GM12878 (cell line): ENCODE measurements at regions not wholly inside any gene's neighbourhood (a gene's known extent, or its start where the extent isn't known, plus 50 kb on each side); places are given as distances from the start of the nearest gene placed in this dataset.

Source experiments
- ATAC-seq: fragments of 200-7000 bp; cut with Tn5 transposase; 3 replicates; pipeline ENCODE4 v1.9.1; 2020; ENCODE audit warnings: mild to moderate bottlenecking, moderate library complexity
- BruUV-seq: library from RNA; stranded (reverse); fragments of 400-500 nt; replicated peaks from 2 replicates; lab custom pipeline; 2021; lab: Mats Ljungman, UMichigan
- CTCF ChIA-PET: fragments of 300-600 bp; sonication (Branson Sonifier 250); formaldehyde crosslinking; extraction: SDS; loops from one replicate; lab custom pipeline; 2021; ENCODE audit warnings: inconsistent platforms; lab: Yijun Ruan, JAX
- POLR2A ChIA-PET: fragments of 350-600 bp; formaldehyde crosslinking; extraction: SDS; loops from one replicate; lab custom pipeline; 2021; ENCODE audit warnings: inconsistent platforms; lab: Charles Lee
- RAD21 ChIA-PET: fragments of 300-600 bp; sonication (Branson Sonifier 250); formaldehyde crosslinking; loops from one replicate; lab custom pipeline; 2023; ENCODE audit warnings: antibody characterized with exemption; ENCODE audit not compliant: unreplicated experiment; lab: Charles Lee
- SMC1A ChIA-PET: fragments of 300-600 bp; sonication (Branson Sonifier 250); formaldehyde crosslinking; loops from one replicate; lab custom pipeline; 2023; ENCODE audit not compliant: unreplicated experiment, uncharacterized antibody; lab: Charles Lee
- DNase-seq: peaks from one replicate; pipeline ENCODE4 v3.0.0-alpha.2; 2011; ENCODE audit warnings: low read depth, low spot score
- FAIRE-seq: peaks from 3 replicates; lab custom pipeline; 2011; peaks lifted over from hg19 to GRCh38; lab: Jason Lieb, UNC
- H2AFZ ChIP-seq: 2 replicates; pipeline ENCODE4 v1.6.0; 2011; ENCODE audit warnings: low read depth, low read length, control low read depth; ENCODE audit not compliant: control insufficient read depth
- H3K27ac ChIP-seq: 2 replicates; pipeline ENCODE4 v1.5.1; 2011; ENCODE audit warnings: control low read depth; ENCODE audit not compliant: control insufficient read depth, insufficient read depth
- H3K27me3 ChIP-seq, 2 experiments: replicated peaks in 1 of 2; 2 replicates each; pipeline versions ENCODE4 v1.6.0 to v1.6.1; 2011; ENCODE audit warnings: low read length in 1 of 2; ENCODE audit not compliant: control insufficient read depth in 2 of 2, insufficient read depth in 2 of 2
- H3K36me3 ChIP-seq, 2 experiments: 2 replicates each; pipeline ENCODE4 v1.5.1; 2011; ENCODE audit warnings: low read length in 1 of 2; ENCODE audit not compliant: control insufficient read depth in 2 of 2, insufficient read depth in 2 of 2
- H3K4me1 ChIP-seq: 2 replicates; pipeline ENCODE4 v1.6.1; 2011; ENCODE audit warnings: mild to moderate bottlenecking, low read length, moderate library complexity, mixed read lengths; ENCODE audit not compliant: control insufficient read depth, insufficient read depth
- H3K4me2 ChIP-seq: 2 replicates; pipeline ENCODE4 v1.6.0; 2011; ENCODE audit warnings: control low read depth; ENCODE audit not compliant: control insufficient read depth, insufficient read depth
- H3K4me3 ChIP-seq: fragments of 200-600 bp; sonication (generic); 2 replicates; pipeline ENCODE4 v1.5.1; 2016
- H3K79me2 ChIP-seq: 2 replicates; pipeline ENCODE4 v1.6.0; 2011; ENCODE audit warnings: low read length; ENCODE audit not compliant: control insufficient read depth, insufficient read depth
- H3K9ac ChIP-seq: 2 replicates; pipeline ENCODE4 v1.8.0; 2011; ENCODE audit warnings: low read length, control low read depth, mixed read lengths; ENCODE audit not compliant: control insufficient read depth, insufficient read depth
- H3K9me3 ChIP-seq: replicated peaks from 3 replicates; pipeline ENCODE4 v1.5.1; 2011; ENCODE audit warnings: mild to moderate bottlenecking, low read length; ENCODE audit not compliant: control insufficient read depth, insufficient read depth
- H4K20me1 ChIP-seq: 2 replicates; pipeline ENCODE4 v1.6.0; 2011; ENCODE audit not compliant: control insufficient read depth, insufficient read depth
- CEBPB ChIP-seq, 2 experiments: fragments of 150-350 bp in 1 of 2; IDR thresholded peaks; 2 replicates each; pipeline ENCODE4 v1.6.1; 2012 to 2014; ENCODE audit warnings: low read depth in 2 of 2, low read length in 2 of 2, borderline replicate concordance in 1 of 2, inconsistent platforms in 1 of 2
- IKZF1 ChIP-seq: fragments of 450-650 bp; conservative IDR thresholded peaks from 2 replicates; pipeline ENCODE4 v1.6.1; 2017; ENCODE audit warnings: antibody characterized with exemption, mild to moderate bottlenecking
- IRF4 ChIP-seq: IDR thresholded peaks from 2 replicates; pipeline ENCODE4 v1.6.1; 2011; ENCODE audit warnings: low read depth, low read length
- NFIC ChIP-seq: IDR thresholded peaks from 2 replicates; pipeline ENCODE4 v1.6.1; 2012; ENCODE audit warnings: low read depth, mild to moderate bottlenecking, inconsistent platforms, low read length, moderate library complexity
- POLR2AphosphoS2 ChIP-seq: IDR thresholded peaks from 2 replicates; pipeline ENCODE4 v1.6.1; 2011; ENCODE audit warnings: low read depth, mild to moderate bottlenecking, low read length, improper control_type of control experiment, moderate library complexity
- RAD21 ChIP-seq: IDR thresholded peaks from 2 replicates; pipeline ENCODE4 v1.6.1; 2011; ENCODE audit warnings: mild to moderate bottlenecking, low read depth, low read length, moderate library complexity; ENCODE audit not compliant: insufficient read depth
- RUNX3 ChIP-seq: IDR thresholded peaks from 2 replicates; pipeline ENCODE4 v1.6.1; 2012; ENCODE audit warnings: low read length, inconsistent platforms
- WGBS: methylation state at CpG from one replicate; pipeline ENCODE4 v1.1.6; 2016; ENCODE audit warnings: low lambda C conversion rate; ENCODE audit not compliant: insufficient replicate concordance, insufficient coverage; ENCODE audit errors: missing lambda C conversion rate; 5-methylcytosine and 5-hydroxymethylcytosine counted together
- in situ Hi-C: fragments of 300-500 bp; cut with MboI; formaldehyde crosslinking; loops from 9 replicates; pipeline ENCODE4 v1.14.3; 2018; ENCODE audit warnings: mixed read lengths
- intact Hi-C: fragments of 100-400 bp; cut with micrococcal nuclease; formaldehyde crosslinking; loops from one replicate; pipeline ENCODE4 v1.14.2; 2022; ENCODE audit not compliant: unreplicated experiment
- TF ChIP-seq, protein P1 (sequence below): fragments of 450-650 bp; IDR thresholded peaks from 2 replicates; pipeline ENCODE4 v1.6.1; 2017; ENCODE audit warnings: mild to moderate bottlenecking, moderate library complexity
- TF ChIP-seq, protein P2 (sequence below): fragments of 450-650 bp; IDR thresholded peaks from 2 replicates; pipeline ENCODE4 v1.6.1; 2017; ENCODE audit warnings: mild to moderate bottlenecking, low read depth, inconsistent platforms; ENCODE audit not compliant: poor library complexity, severe bottlenecking
- TF ChIP-seq, protein P3 (sequence below): IDR thresholded peaks from 2 replicates; pipeline ENCODE4 v1.6.1; 2012; ENCODE audit warnings: mild to moderate bottlenecking, low read depth, low read length

DNA sequence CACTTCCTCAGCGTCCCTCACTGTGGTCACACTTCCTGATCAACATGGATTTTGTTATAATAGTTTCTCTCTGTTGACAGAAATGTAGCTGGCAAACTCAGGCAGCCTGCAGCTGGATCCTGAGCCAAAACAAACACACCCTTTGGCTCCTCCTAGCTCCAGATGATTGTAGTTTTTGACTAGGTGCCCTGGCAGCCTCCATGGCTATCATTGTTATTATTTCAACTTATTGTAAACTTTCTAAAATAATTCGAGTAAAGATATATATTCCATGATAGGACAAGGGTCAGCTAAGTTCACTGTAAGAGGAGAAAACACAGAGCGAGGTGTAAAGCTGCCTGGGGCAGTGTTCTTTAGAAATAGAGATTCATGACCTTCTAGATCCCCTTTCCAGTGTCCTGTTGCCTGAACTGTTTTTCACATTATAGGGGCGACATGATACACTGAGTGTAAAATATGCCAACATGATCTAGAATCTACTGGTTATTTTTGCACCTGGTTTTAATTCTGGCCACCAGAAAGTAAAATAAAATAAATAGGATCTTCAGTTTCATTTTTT is 98.2 kb upstream of the HDGFL1 start:
- no TSS peak for BruUV-seq
- WGBS = 12% methylated on average over 4 of the region's 4 CpGs
- in situ Hi-C loops (no loop called here), intact Hi-C loops (loop anchor here (5.0 kb wide), 1 partner anchor 114 kb away; no protein-coding TSS in a partner anchor)
- peak overlapping the region; percentile 44 for H2AFZ ChIP-seq
- H3K27me3 ChIP-seq = no peaks in the 10 kb centered on the region
- no peaks in the 10 kb centered on the region for H3K36me3 ChIP-seq
- RAD21 ChIA-PET = interaction anchor here (0.6 to 1.2 kb wide), 5 partner anchors 108 to 878 kb away, joined by 3 to 5 read pairs (median 3); partner anchors contain the start of gene SOX4
- CTCF ChIA-PET = interaction anchor here (1.0 to 1.3 kb wide), 4 partner anchors 12 to 1907 kb away, joined by 3 to 4 read pairs (median 3); no protein-coding TSS in a partner anchor
- H3K27ac ChIP-seq = peak overlapping the region; percentile 24
- DNase-seq (no peak), FAIRE-seq (no peak), ATAC-seq (peak; percentile 63)
- SMC1A ChIA-PET = interaction anchor here (0.6 to 1.9 kb wide), 5 partner anchors 14 to 236 kb away, joined by 3 to 10 read pairs (median 4); no protein-coding TSS in a partner anchor
- H4K20me1 ChIP-seq = no peaks in the 10 kb centered on the region
- H3K9ac ChIP-seq = no peak overlapping the region
- H3K9me3 ChIP-seq = no peaks in the 10 kb centered on the region; the same call in 2 of the 3 replicates
- no peaks in the 10 kb centered on the region for H3K79me2 ChIP-seq
- 0 out of 2 replicates have a peak, but pooled peaks have one; percentile 2 for TF ChIP-seq RUNX3
- TF ChIP-seq NFIC = 0 out of 2 replicates have a peak, but pooled peaks have one; percentile 5
- TF ChIP-seq, protein P1, sequence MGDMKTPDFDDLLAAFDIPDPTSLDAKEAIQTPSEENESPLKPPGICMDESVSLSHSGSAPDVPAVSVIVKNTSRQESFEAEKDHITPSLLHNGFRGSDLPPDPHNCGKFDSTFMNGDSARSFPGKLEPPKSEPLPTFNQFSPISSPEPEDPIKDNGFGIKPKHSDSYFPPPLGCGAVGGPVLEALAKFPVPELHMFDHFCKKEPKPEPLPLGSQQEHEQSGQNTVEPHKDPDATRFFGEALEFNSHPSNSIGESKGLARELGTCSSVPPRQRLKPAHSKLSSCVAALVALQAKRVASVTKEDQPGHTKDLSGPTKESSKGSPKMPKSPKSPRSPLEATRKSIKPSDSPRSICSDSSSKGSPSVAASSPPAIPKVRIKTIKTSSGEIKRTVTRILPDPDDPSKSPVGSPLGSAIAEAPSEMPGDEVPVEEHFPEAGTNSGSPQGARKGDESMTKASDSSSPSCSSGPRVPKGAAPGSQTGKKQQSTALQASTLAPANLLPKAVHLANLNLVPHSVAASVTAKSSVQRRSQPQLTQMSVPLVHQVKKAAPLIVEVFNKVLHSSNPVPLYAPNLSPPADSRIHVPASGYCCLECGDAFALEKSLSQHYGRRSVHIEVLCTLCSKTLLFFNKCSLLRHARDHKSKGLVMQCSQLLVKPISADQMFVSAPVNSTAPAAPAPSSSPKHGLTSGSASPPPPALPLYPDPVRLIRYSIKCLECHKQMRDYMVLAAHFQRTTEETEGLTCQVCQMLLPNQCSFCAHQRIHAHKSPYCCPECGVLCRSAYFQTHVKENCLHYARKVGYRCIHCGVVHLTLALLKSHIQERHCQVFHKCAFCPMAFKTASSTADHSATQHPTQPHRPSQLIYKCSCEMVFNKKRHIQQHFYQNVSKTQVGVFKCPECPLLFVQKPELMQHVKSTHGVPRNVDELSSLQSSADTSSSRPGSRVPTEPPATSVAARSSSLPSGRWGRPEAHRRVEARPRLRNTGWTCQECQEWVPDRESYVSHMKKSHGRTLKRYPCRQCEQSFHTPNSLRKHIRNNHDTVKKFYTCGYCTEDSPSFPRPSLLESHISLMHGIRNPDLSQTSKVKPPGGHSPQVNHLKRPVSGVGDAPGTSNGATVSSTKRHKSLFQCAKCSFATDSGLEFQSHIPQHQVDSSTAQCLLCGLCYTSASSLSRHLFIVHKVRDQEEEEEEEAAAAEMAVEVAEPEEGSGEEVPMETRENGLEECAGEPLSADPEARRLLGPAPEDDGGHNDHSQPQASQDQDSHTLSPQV = no peak
- TF ChIP-seq IKZF1 = 0 out of 2 replicates have a peak, but pooled peaks have one; percentile 1
- TF ChIP-seq, protein P2, sequence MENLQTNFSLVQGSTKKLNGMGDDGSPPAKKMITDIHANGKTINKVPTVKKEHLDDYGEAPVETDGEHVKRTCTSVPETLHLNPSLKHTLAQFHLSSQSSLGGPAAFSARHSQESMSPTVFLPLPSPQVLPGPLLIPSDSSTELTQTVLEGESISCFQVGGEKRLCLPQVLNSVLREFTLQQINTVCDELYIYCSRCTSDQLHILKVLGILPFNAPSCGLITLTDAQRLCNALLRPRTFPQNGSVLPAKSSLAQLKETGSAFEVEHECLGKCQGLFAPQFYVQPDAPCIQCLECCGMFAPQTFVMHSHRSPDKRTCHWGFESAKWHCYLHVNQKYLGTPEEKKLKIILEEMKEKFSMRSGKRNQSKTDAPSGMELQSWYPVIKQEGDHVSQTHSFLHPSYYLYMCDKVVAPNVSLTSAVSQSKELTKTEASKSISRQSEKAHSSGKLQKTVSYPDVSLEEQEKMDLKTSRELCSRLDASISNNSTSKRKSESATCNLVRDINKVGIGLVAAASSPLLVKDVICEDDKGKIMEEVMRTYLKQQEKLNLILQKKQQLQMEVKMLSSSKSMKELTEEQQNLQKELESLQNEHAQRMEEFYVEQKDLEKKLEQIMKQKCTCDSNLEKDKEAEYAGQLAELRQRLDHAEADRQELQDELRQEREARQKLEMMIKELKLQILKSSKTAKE = no peak
- TF ChIP-seq POLR2AphosphoS2 = no peak
- peak; percentile 19; the same call in 1 of the 2 replicates for TF ChIP-seq RAD21
- TF ChIP-seq, protein P3, sequence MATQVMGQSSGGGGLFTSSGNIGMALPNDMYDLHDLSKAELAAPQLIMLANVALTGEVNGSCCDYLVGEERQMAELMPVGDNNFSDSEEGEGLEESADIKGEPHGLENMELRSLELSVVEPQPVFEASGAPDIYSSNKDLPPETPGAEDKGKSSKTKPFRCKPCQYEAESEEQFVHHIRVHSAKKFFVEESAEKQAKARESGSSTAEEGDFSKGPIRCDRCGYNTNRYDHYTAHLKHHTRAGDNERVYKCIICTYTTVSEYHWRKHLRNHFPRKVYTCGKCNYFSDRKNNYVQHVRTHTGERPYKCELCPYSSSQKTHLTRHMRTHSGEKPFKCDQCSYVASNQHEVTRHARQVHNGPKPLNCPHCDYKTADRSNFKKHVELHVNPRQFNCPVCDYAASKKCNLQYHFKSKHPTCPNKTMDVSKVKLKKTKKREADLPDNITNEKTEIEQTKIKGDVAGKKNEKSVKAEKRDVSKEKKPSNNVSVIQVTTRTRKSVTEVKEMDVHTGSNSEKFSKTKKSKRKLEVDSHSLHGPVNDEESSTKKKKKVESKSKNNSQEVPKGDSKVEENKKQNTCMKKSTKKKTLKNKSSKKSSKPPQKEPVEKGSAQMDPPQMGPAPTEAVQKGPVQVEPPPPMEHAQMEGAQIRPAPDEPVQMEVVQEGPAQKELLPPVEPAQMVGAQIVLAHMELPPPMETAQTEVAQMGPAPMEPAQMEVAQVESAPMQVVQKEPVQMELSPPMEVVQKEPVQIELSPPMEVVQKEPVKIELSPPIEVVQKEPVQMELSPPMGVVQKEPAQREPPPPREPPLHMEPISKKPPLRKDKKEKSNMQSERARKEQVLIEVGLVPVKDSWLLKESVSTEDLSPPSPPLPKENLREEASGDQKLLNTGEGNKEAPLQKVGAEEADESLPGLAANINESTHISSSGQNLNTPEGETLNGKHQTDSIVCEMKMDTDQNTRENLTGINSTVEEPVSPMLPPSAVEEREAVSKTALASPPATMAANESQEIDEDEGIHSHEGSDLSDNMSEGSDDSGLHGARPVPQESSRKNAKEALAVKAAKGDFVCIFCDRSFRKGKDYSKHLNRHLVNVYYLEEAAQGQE = no peak
- no peak for TF ChIP-seq CEBPB (IDR thresholded peaks at IDR 0.05; ENCODE audit: borderline replicate concordance in 1 of 2, low read depth in 2 of 2, low read length in 2 of 2)
- no peak for TF ChIP-seq IRF4
- POLR2A ChIA-PET = interaction anchor here (0.5 to 0.7 kb wide), 3 partner anchors 99 to 876 kb away, joined by 3 to 5 read pairs (median 3); no protein-coding TSS in a partner anchor
- no peak overlapping the region for H3K4me3 ChIP-seq
- peak overlapping the region; percentile 74 for H3K4me2 ChIP-seq
- peaks cover 13% of the 10 kb centered on the region for H3K4me1 ChIP-seq
